DLD1 (cell line): ENCODE measurements at regions not wholly inside any gene's neighbourhood (a gene's known extent, or its start where the extent isn't known, plus 50 kb on each side); places are given as distances from the start of the nearest gene placed in this dataset.

ENCODE experiments used
- in situ Hi-C: cut with HindIII; loops from 2 replicates; pipeline ENCODE4 v1.10.0; 2017; ENCODE audit warnings: low sequenced_read_pairs

GRCh38 chr10:78959924-78960285 is 108.9 kb upstream of the ZMIZ1 start:
- in situ Hi-C loops = no loop called here

GRCh38 chr10:78960316-78960800 is 108.4 kb upstream of the ZMIZ1 start:
- in situ Hi-C loops = no loop called here

- in situ Hi-C loops = no loop called here
Measured at GRCh38 chr10:78961760-78962159, 107.0 kb upstream of the ZMIZ1 start.

GRCh38 chr10:78963074-78964034 is 105.4 kb upstream of the ZMIZ1 start:
- in situ Hi-C loops = no loop called here

- in situ Hi-C loops = no loop called here
Measured at GRCh38 chr10:78964274-78964951, 104.4 kb upstream of the ZMIZ1 start.

GRCh38 chr10:78964952-78965633 is 103.7 kb upstream of the ZMIZ1 start:
- in situ Hi-C loops = no loop called here

- in situ Hi-C loops = no loop called here
Measured at GRCh38 chr10:78966182-78966787, 102.5 kb upstream of the ZMIZ1 start.

GRCh38 chr10:78966844-78967488 is 101.8 kb upstream of the ZMIZ1 start:
- in situ Hi-C loops = no loop called here

GRCh38 chr10:78968300-78968942 is 100.3 kb upstream of the ZMIZ1 start:
- in situ Hi-C loops = no loop called here

GRCh38 chr10:78968943-78969342 is 99.8 kb upstream of the ZMIZ1 start:
- in situ Hi-C loops = no loop called here

GRCh38 chr10:78969719-78970118 is 99.0 kb upstream of the ZMIZ1 start:
- in situ Hi-C loops = no loop called here

- in situ Hi-C loops = no loop called here
Measured at GRCh38 chr10:78970261-78970660, 98.5 kb upstream of the ZMIZ1 start.

GRCh38 chr10:78971094-78971682 is 97.6 kb upstream of the ZMIZ1 start:
- in situ Hi-C loops = no loop called here

GRCh38 chr10:78972160-78972946 is 96.4 kb upstream of the ZMIZ1 start:
- in situ Hi-C loops = no loop called here

- in situ Hi-C loops = no loop called here
Measured at GRCh38 chr10:78972947-78973900, 95.5 kb upstream of the ZMIZ1 start.

GRCh38 chr10:78973901-78974616 is 94.7 kb upstream of the ZMIZ1 start:
- in situ Hi-C loops = no loop called here
